H1 (cell line): ENCODE measurements at regions not wholly inside any gene's neighbourhood (a gene's known extent, or its start where the extent isn't known, plus 50 kb on each side); places are given as distances from the start of the nearest gene placed in this dataset.

Experiments used
- ASH2L ChIP-seq: fragments of 200-600, 300-600 bp; sonication (generic); IDR thresholded peaks from one replicate; pipeline ENCODE4 v1.7.1; 2017; ENCODE audit warnings: low read length
- CHD7 ChIP-seq: fragments of 300-600 bp; sonication (generic); IDR thresholded peaks from 2 replicates; pipeline ENCODE4 v1.7.1; 2012; ENCODE audit warnings: low read length, moderate library complexity, mild to moderate bottlenecking, inconsistent platforms; ENCODE audit not compliant: insufficient replicate concordance
- NANOG ChIP-seq: IDR thresholded peaks from 2 replicates; pipeline ENCODE4 v1.6.1; 2011; ENCODE audit warnings: low read length, low read depth, mild to moderate bottlenecking, inconsistent platforms; ENCODE audit not compliant: insufficient read depth, poor library complexity, severe bottlenecking

- no peak for TF ChIP-seq CHD7
- TF ChIP-seq ASH2L: no peak
- no peak for TF ChIP-seq NANOG
These were observed 98.0 kb upstream of the RORA start (continued) for GRCh38 chr15:61327019-61327631.
